SK-N-SH treated with all-trans-retinoic acid at 6 μM for 48 hours (cell line): ENCODE measurements at regions not wholly inside any gene's neighbourhood (a gene's known extent, or its start where the extent isn't known, plus 50 kb on each side); places are given as distances from the start of the nearest gene placed in this dataset.

Experiments used
- ISL1 ChIP-seq: fragments of 250-450 bp; sonication (Bioruptor Pico); IDR thresholded peaks from 2 replicates; pipeline ENCODE4 v2.1.2; 2022; ENCODE audit warnings: mild to moderate bottlenecking, moderate library complexity
- PATZ1 ChIP-seq: fragments of 250-450 bp; sonication (Bioruptor Pico); IDR thresholded peaks from 2 replicates; pipeline ENCODE4 v1.8.0; 2020; ENCODE audit warnings: mild to moderate bottlenecking, moderate library complexity, borderline replicate concordance
- PPARA ChIP-seq: fragments of 250-450 bp; sonication (Bioruptor Pico); IDR thresholded peaks from 2 replicates; pipeline ENCODE4 v1.5.0; 2020; ENCODE audit warnings: mild to moderate bottlenecking, borderline replicate concordance
- TSHZ2 ChIP-seq: fragments of 250-450 bp; sonication (Bioruptor Pico); IDR thresholded peaks from 2 replicates; pipeline ENCODE4 v1.5.0; 2020; ENCODE audit warnings: mild to moderate bottlenecking, moderate library complexity

- no peak for TF ChIP-seq PPARA (CRISPR knock-in tag)
- no peak for TF ChIP-seq TSHZ2
- TF ChIP-seq ISL1 (CRISPR knock-in tag), result no peak
- no peak for TF ChIP-seq PATZ1
Measured at GRCh38 chr3:186432944-186433732, 71.1 kb upstream of the DGKG start.
